ENCODE measurements at regions not wholly inside any gene's neighbourhood (a gene's known extent, or its start where the extent isn't known, plus 50 kb on each side); places are given as distances from the start of the nearest gene placed in this dataset.
"Not testable (repeated sequence)": the region's sequence is repeated elsewhere in the genome, so short reads cannot be mapped to it uniquely, and the experiment has no call there.

DNA sequence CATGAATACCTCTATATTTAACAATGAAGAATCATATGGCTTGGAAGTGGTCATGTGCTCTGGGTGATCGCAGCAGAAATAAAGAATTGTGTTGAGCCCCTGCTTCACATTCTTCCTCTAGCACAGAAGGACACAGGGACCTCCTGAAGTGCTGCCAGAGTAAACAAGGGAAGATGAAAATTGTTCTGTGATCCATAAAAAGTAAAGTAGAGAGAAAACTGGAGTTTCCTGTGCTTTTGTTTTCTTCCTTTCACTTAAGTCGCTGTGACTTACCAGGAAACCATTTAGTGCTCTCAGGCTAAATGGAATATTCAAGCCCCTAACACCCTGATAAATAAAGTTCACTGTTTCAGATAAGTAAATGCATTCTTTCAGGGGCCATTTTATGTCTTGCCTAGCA lies 1173.6 kb upstream of the CHAC2 start:
- TF ChIP-seq SPI1 (IDR thresholded peaks at IDR 0.05; ENCODE audit: low read depth, low read length) (no peak), POLR2A (IDR thresholded peaks at IDR 0.05; ENCODE audit: low read depth, low read length) (no peak), TAF1 (IDR thresholded peaks at IDR 0.05; ENCODE audit: low read depth, low read length) (no peak), POU2F2 (IDR thresholded peaks at IDR 0.05; ENCODE audit: low read depth, low read length) (no peak), POLR2AphosphoS5 (IDR thresholded peaks at IDR 0.05; ENCODE audit: low read depth, low read length) (no peak), PAX5 (IDR thresholded peaks at IDR 0.05; ENCODE audit: insufficient read depth, low read length, severe bottlenecking) (no peak)
- DNase-seq (ENCODE audit: insufficient read length, low spot score) (no peak), FAIRE-seq (no peak)

DNA sequence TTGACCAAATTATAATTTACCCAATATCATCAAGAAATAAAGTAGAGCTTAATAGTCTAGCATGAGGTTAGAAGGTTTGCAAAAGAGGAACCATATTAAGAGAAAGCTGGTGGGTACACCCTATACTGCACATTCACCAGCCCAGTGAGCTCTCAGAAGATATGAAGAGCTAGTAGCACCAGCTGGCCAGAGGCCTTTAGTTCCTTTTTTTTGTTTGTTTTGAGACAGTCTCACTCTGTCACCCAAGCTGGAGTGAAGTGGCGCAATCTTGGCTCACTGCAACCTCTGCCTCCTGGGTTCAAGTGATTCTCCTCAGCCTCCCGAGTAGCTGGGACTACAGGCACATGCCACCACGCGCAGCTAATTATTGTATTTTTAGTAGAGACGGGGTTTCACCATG lies 1183.5 kb upstream of the CHAC2 start:
- not testable (repeated sequence) for FAIRE-seq; DNase-seq (ENCODE audit: insufficient read length, low spot score)

DNA sequence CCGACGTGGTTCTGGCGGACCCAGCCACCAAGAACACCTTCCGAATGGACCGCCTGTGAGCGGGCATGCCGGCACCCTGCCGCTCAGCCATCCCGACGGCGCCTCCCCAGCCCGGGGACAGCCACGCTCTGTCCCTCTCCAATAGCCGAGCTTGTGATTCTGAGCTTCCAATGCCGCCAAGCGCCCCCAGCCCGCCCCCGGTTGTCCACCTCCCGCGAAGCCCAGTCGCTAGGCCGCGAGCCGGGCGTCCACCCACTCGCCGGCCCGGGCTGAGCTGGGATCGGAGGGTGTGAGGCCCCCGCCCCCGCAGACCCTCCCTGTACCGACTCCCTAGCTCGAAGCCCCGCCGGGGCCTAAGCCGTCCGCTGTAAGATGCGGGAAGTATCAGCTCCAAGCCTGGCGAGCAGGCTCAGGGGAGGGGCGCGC lies 1195.1 kb upstream of the CHAC2 start:
- no peak for FAIRE-seq
- no peak for TF ChIP-seq TAF1 (IDR thresholded peaks at IDR 0.05; ENCODE audit: low read depth, low read length)
- TF ChIP-seq POU2F2 (IDR thresholded peaks at IDR 0.05; ENCODE audit: low read depth, low read length) = no peak
- TF ChIP-seq POLR2A (IDR thresholded peaks at IDR 0.05; ENCODE audit: low read depth, low read length) = no peak
- TF ChIP-seq SPI1 (IDR thresholded peaks at IDR 0.05; ENCODE audit: low read depth, low read length) = no peak
- DNase-seq (ENCODE audit: insufficient read length, low spot score) = no peak

DNA sequence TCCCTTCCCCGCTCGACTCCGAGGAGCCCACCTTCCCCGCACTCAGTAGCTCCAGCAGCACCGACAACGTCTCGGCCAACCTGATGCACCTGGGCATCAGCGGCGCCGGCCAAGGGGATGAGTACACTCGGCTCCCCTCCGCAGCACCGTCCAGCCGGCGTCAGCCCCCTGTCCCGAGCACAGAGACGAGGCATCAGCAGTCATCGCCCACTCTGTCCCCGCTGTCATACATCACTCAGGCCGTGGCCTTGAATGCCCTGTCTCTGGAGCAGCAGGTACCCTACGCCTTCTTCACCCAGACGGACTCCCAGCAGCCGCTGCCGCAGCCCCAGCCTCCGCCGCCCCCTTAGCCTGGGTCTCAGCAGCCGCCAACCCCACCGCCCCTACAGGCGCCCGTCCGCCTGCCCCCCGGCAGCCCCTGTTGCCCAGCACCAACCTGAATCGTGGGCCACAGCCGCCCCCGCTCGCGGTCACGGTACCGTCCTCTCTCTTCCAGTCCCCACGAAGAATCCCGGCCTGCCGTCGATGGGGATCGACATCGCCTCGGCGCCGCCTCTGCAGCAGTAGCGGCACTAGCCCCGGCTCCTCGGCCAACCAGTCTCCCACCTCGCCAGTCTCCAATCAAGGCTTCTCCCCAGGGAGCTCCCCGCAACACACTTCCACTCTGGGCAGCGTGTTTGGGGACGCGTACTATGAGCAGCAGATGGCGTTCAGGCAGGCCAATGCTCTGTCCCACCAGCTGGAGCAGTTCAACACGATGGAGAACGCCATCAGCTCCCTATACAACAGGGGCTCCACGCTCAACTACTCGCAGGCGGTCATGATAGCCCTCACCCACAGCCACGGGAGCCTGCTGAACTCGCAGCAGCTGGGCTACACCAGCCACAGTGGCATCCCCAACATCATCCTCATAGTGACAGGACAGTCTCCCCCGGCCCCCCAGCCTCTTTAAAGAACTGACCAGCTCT lies 1195.9 kb upstream of the CHAC2 start:
- no peak for DNase-seq (ENCODE audit: insufficient read length, low spot score)
- FAIRE-seq = no peak
- TF ChIP-seq SPI1 (IDR thresholded peaks at IDR 0.05; ENCODE audit: low read depth, low read length) = no peak
- no peak for TF ChIP-seq PAX5 (IDR thresholded peaks at IDR 0.05; ENCODE audit: insufficient read depth, low read length, severe bottlenecking)
- no peak for TF ChIP-seq POLR2AphosphoS5 (IDR thresholded peaks at IDR 0.05; ENCODE audit: low read depth, low read length)
- TF ChIP-seq TAF1 (IDR thresholded peaks at IDR 0.05; ENCODE audit: low read depth, low read length) = no peak
- TF ChIP-seq POU2F2 (IDR thresholded peaks at IDR 0.05; ENCODE audit: low read depth, low read length) = no peak
- no peak for TF ChIP-seq POLR2A (IDR thresholded peaks at IDR 0.05; ENCODE audit: low read depth, low read length)

DNA sequence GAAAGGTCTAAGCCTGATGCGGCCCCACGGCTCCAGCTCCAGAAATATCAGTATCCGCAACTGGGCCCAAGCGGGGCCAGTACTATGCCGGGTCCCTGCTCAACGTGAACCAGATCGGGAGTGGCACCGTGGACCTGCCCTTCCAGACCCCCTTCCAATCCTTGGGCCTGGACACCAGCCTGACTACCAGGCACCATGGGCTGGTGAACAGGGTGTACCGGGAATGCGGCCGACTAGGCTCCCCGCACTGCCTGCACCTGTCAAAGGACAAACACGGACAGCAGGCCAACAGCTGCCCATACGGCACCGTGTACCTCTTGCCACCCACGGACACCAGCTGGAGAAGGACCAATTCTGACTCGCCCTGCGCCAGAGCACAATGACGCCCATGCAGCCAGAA lies 1196.9 kb upstream of the CHAC2 start:
- DNase-seq (ENCODE audit: insufficient read length, low spot score) (no peak), FAIRE-seq (no peak)
- no peak for TF ChIP-seq SPI1 (IDR thresholded peaks at IDR 0.05; ENCODE audit: low read depth, low read length)
- no peak for TF ChIP-seq TAF1 (IDR thresholded peaks at IDR 0.05; ENCODE audit: low read depth, low read length)
- no peak for TF ChIP-seq PAX5 (IDR thresholded peaks at IDR 0.05; ENCODE audit: insufficient read depth, low read length, severe bottlenecking)
- TF ChIP-seq POU2F2 (IDR thresholded peaks at IDR 0.05; ENCODE audit: low read depth, low read length) = no peak
- no peak for TF ChIP-seq POLR2AphosphoS5 (IDR thresholded peaks at IDR 0.05; ENCODE audit: low read depth, low read length)
- TF ChIP-seq POLR2A (IDR thresholded peaks at IDR 0.05; ENCODE audit: low read depth, low read length) = no peak

DNA sequence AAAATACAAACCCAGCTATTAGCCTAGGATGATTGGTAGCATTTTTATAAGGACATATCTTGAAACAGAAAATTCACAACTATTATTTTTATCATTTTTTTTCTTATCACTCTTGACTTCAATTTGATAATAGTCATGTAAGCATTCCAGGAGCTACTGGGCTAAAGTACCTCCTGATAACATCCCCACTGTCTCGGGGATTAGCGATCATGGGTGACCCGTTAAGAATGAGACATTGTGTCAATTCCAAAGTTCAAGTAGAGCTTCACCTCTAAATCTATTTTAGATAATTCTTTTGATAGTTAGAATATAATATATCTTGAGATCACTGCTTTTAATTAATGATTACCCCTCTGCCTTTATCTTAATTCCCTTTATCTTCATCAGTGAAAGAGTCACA lies 1204.5 kb upstream of the CHAC2 start:
- TF ChIP-seq POLR2AphosphoS5 (IDR thresholded peaks at IDR 0.05; ENCODE audit: low read depth, low read length) = no peak
- no peak for TF ChIP-seq SPI1 (IDR thresholded peaks at IDR 0.05; ENCODE audit: low read depth, low read length)
- no peak for TF ChIP-seq PAX5 (IDR thresholded peaks at IDR 0.05; ENCODE audit: insufficient read depth, low read length, severe bottlenecking)
- TF ChIP-seq TAF1 (IDR thresholded peaks at IDR 0.05; ENCODE audit: low read depth, low read length) = no peak
- no peak for TF ChIP-seq POU2F2 (IDR thresholded peaks at IDR 0.05; ENCODE audit: low read depth, low read length)
- TF ChIP-seq POLR2A (IDR thresholded peaks at IDR 0.05; ENCODE audit: low read depth, low read length) = no peak
- no peak for DNase-seq (ENCODE audit: insufficient read length, low spot score)
- FAIRE-seq = no peak

DNA sequence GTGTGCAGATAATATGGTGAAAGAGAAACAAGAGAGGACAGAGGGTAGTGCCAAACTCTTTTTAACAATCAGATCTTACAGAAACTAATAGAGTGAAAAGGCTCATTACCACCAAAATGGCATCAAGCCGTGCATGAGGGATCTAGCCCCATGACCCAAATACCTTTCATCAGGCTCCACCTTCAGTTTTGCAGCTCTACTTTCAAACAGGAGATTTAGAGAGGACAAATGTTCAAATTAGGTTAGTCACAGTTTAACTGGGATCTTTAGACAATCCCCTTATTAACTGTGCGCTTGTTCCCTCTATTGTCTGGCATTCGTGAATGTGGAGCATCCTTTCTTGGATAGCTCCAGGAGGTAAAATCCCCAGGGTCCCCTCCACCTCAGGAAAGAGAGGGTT lies 1209.3 kb upstream of the CHAC2 start:
- DNase-seq (ENCODE audit: insufficient read length, low spot score) (no peak), FAIRE-seq (no peak)
- TF ChIP-seq TAF1 (IDR thresholded peaks at IDR 0.05; ENCODE audit: low read depth, low read length) (no peak), PAX5 (IDR thresholded peaks at IDR 0.05; ENCODE audit: insufficient read depth, low read length, severe bottlenecking) (no peak), POLR2A (IDR thresholded peaks at IDR 0.05; ENCODE audit: low read depth, low read length) (no peak), SPI1 (IDR thresholded peaks at IDR 0.05; ENCODE audit: low read depth, low read length) (no peak), POU2F2 (IDR thresholded peaks at IDR 0.05; ENCODE audit: low read depth, low read length) (no peak), POLR2AphosphoS5 (IDR thresholded peaks at IDR 0.05; ENCODE audit: low read depth, low read length) (no peak)

DNA sequence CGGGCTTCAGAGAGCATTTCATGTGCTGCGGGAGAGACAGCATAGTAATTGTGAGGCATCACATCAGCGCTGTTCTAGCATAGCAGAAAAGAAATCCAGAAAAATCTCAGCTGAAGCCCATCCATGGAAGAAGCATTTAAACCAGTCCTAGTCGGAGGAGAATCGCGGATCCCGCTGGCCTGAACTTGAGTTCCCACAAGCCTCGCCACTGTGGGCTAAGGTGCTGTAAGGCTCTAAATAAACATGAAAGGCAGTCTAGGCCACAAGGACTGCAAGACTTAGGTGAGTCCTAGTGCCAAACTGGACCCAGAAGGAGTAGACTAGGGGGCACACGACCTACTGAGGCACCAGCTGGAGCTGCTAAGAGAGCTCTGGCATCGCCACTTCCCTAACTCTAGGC lies 1225.3 kb upstream of the CHAC2 start:
- no peak for FAIRE-seq
- TF ChIP-seq PAX5 (IDR thresholded peaks at IDR 0.05; ENCODE audit: insufficient read depth, low read length, severe bottlenecking) (no peak), POLR2AphosphoS5 (IDR thresholded peaks at IDR 0.05; ENCODE audit: low read depth, low read length) (no peak), TAF1 (IDR thresholded peaks at IDR 0.05; ENCODE audit: low read depth, low read length) (no peak), POU2F2 (IDR thresholded peaks at IDR 0.05; ENCODE audit: low read depth, low read length) (no peak), SPI1 (IDR thresholded peaks at IDR 0.05; ENCODE audit: low read depth, low read length) (no peak), POLR2A (IDR thresholded peaks at IDR 0.05; ENCODE audit: low read depth, low read length) (no peak)

DNA sequence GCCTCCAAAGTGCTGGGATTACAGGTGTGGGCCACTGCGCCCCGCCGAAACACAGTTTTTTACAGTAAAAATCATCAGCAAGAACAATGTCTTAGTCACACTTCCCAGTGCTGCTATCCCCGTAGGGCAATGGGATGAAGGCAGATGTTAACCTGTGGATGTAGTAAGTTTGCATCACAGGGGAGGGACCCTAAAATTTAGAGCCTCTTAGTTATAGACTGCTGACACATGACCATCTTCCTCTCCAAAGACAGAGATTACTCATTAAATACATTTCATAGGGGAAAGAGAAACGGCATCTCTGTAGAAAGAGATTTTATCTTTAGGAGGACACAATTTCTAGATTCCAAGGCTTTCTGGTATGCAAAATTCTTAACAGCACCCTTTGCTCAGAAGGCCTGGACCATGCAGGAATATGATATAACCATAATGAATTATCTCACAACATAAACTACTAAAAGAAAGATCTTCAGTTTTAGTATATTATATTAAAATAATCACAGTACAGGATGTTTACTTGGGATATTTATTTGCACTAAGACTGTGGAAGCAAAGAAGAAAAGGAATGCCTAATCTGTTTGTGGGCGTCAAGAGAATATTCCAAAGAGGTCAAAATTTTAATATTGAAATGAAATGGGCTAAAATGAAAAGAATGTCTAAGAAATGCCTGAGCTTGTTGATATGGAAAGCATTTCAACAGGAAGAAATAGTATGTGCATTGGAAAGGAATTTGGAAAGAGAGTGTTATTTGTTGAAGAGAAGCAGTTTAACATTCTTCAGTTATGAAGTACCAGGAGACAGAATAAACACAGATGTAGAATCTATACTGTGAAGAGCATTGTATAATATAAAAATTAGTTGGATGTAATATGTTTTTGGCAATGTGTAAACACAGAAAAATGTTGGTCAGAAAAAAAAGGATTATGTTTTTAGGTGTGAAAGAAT lies 1228.3 kb upstream of the CHAC2 start:
- DNase-seq (ENCODE audit: insufficient read length, low spot score) (no peak), FAIRE-seq (no peak)
- TF ChIP-seq POU2F2 (IDR thresholded peaks at IDR 0.05; ENCODE audit: low read depth, low read length) = no peak
- no peak for TF ChIP-seq SPI1 (IDR thresholded peaks at IDR 0.05; ENCODE audit: low read depth, low read length)
- no peak for TF ChIP-seq POLR2A (IDR thresholded peaks at IDR 0.05; ENCODE audit: low read depth, low read length)
- no peak for TF ChIP-seq TAF1 (IDR thresholded peaks at IDR 0.05; ENCODE audit: low read depth, low read length)
- TF ChIP-seq POLR2AphosphoS5 (IDR thresholded peaks at IDR 0.05; ENCODE audit: low read depth, low read length) = no peak
- no peak for TF ChIP-seq PAX5 (IDR thresholded peaks at IDR 0.05; ENCODE audit: insufficient read depth, low read length, severe bottlenecking)

More for the DNA sequence above, 1225.3 kb upstream of the CHAC2 start:
- DNase-seq (ENCODE audit: insufficient read length, low spot score) = no peak

All from GM12891 (cell line).